MM.1S (cell line): ENCODE measurements at regions not wholly inside any gene's neighbourhood (a gene's known extent, or its start where the extent isn't known, plus 50 kb on each side); places are given as distances from the start of the nearest gene placed in this dataset.

Experiments
- DNase-seq: peaks from one replicate; pipeline ENCODE4 v3.0.0-alpha.2; 2015
- H2AFZ ChIP-seq: fragments of 300-600 bp; sonication (generic); 2 replicates; pipeline ENCODE4 v1.6.0; 2016; ENCODE audit warnings: antibody characterized with exemption, low read length
- H3F3A ChIP-seq: fragments of 300-600 bp; sonication (generic); 2 replicates; pipeline ENCODE4 v1.6.1; 2016; ENCODE audit warnings: mild to moderate bottlenecking, antibody characterized with exemption, low read length, moderate library complexity, mixed read lengths; ENCODE audit not compliant: insufficient read depth
- H3K27ac ChIP-seq: fragments of 300-600 bp; sonication (generic); 2 replicates; pipeline ENCODE4 v1.5.1; 2016; ENCODE audit warnings: mild to moderate bottlenecking, low read length
- H3K27me3 ChIP-seq: fragments of 300-600 bp; sonication (generic); replicated peaks from 2 replicates; pipeline ENCODE4 v1.6.0; 2016; ENCODE audit warnings: low read length; ENCODE audit not compliant: insufficient read depth
- H3K36me3 ChIP-seq: fragments of 300-600 bp; sonication (generic); replicated peaks from 2 replicates; pipeline ENCODE4 v1.6.1; 2016; ENCODE audit warnings: mild to moderate bottlenecking, low read length, mixed read lengths; ENCODE audit not compliant: insufficient read depth
- H3K4me1 ChIP-seq: fragments of 300-600 bp; sonication (generic); 2 replicates; pipeline ENCODE4 v1.6.1; 2016; ENCODE audit warnings: low read length, mixed read lengths
- H3K4me2 ChIP-seq: fragments of 300-600 bp; sonication (generic); 2 replicates; pipeline ENCODE4 v1.6.0; 2016; ENCODE audit warnings: low read depth, low read length
- H3K4me3 ChIP-seq: fragments of 300-600 bp; sonication (generic); 2 replicates; pipeline ENCODE4 v1.5.1; 2016; ENCODE audit warnings: low read length, mixed read lengths
- H3K79me2 ChIP-seq: fragments of 300-600 bp; sonication (generic); 2 replicates; pipeline ENCODE4 v1.6.1; 2016; ENCODE audit warnings: mixed run types, low read length, mixed read lengths
- H3K9ac ChIP-seq: fragments of 300-600 bp; sonication (generic); 2 replicates; pipeline ENCODE4 v1.6.1; 2016; ENCODE audit warnings: low read length, mixed read lengths
- H3K9me2 ChIP-seq: fragments of 300-600 bp; sonication (generic); replicated peaks from 2 replicates; pipeline ENCODE4 v1.6.1; 2016; ENCODE audit warnings: mild to moderate bottlenecking, low read length, mixed read lengths; ENCODE audit not compliant: insufficient read depth
- H3K9me3 ChIP-seq: fragments of 300-600 bp; sonication (generic); replicated peaks from 2 replicates; pipeline ENCODE4 v1.6.1; 2016; ENCODE audit warnings: mild to moderate bottlenecking, low read length, mixed read lengths; ENCODE audit not compliant: insufficient read depth
- H4K20me1 ChIP-seq: fragments of 300-600 bp; sonication (generic); 2 replicates; pipeline ENCODE4 v1.6.1; 2016; ENCODE audit warnings: mild to moderate bottlenecking, low read length, moderate library complexity, mixed read lengths; ENCODE audit not compliant: insufficient read depth
- CTCF ChIP-seq: fragments of 300-600 bp; sonication (generic); IDR thresholded peaks from 2 replicates; pipeline ENCODE4 v1.5.1; 2016; ENCODE audit warnings: antibody characterized with exemption, low read length, mixed read lengths
- EZH2 ChIP-seq: fragments of 300-600 bp; sonication (generic); optimal IDR thresholded peaks from 2 replicates; pipeline ENCODE3; 2017; ENCODE audit warnings: low read depth, mild to moderate bottlenecking, antibody characterized with exemption, low read length, mixed read lengths
- EZH2phosphoT487 ChIP-seq: fragments of 300-600 bp; sonication (generic); IDR thresholded peaks from 2 replicates; pipeline ENCODE4 v1.6.1; 2018; ENCODE audit warnings: antibody characterized with exemption, low read length

GRCh38 chr13:70884196-70884595 is 775.9 kb upstream of the KLHL1 start:
- H2AFZ ChIP-seq, result no peak overlapping the region
- H3K4me3 ChIP-seq, result no peak overlapping the region
- H4K20me1 ChIP-seq, result no peaks in the 10 kb centered on the region
- H3K27me3 ChIP-seq, result no peaks in the 10 kb centered on the region
- H3K4me2 ChIP-seq, result no peak overlapping the region
- H3K9me3 ChIP-seq, result no peaks in the 10 kb centered on the region
- H3F3A ChIP-seq, result no peaks in the 10 kb centered on the region
- H3K4me1 ChIP-seq, result no peaks in the 10 kb centered on the region
- no peak overlapping the region for H3K9ac ChIP-seq
- TF ChIP-seq EZH2phosphoT487 (no peak), EZH2 (no peak), CTCF (no peak)
- no peak for DNase-seq
- no peak overlapping the region for H3K27ac ChIP-seq
- no peaks in the 10 kb centered on the region for H3K36me3 ChIP-seq
- H3K79me2 ChIP-seq, result no peaks in the 10 kb centered on the region
- H3K9me2 ChIP-seq, result no peaks in the 10 kb centered on the region

GRCh38 chr13:70874636-70875035 is 766.4 kb upstream of the KLHL1 start:
- Histone ChIP-seq H3K36me3 (no peaks in the 10 kb centered on the region), H3K27ac (no peak overlapping the region), H3K4me2 (no peak overlapping the region), H3K9ac (no peak overlapping the region), H3K27me3 (no peaks in the 10 kb centered on the region), H3K79me2 (no peaks in the 10 kb centered on the region), H3K9me2 (no peaks in the 10 kb centered on the region), H4K20me1 (no peaks in the 10 kb centered on the region), H3F3A (no peaks in the 10 kb centered on the region), H3K9me3 (no peaks in the 10 kb centered on the region), H3K4me1 (no peaks in the 10 kb centered on the region), H2AFZ (no peak overlapping the region), H3K4me3 (no peak overlapping the region)
- no peak for DNase-seq
- no peak for TF ChIP-seq EZH2phosphoT487
- no peak for TF ChIP-seq EZH2
- no peak for TF ChIP-seq CTCF

- Histone ChIP-seq H3K4me2 (no peak overlapping the region), H2AFZ (no peak overlapping the region), H3K36me3 (no peaks in the 10 kb centered on the region), H3K27ac (no peak overlapping the region), H3K79me2 (no peaks in the 10 kb centered on the region), H3K9me2 (no peaks in the 10 kb centered on the region), H3F3A (no peaks in the 10 kb centered on the region), H3K9ac (no peak overlapping the region), H4K20me1 (no peaks in the 10 kb centered on the region), H3K4me1 (no peaks in the 10 kb centered on the region), H3K9me3 (no peaks in the 10 kb centered on the region), H3K4me3 (no peak overlapping the region), H3K27me3 (no peaks in the 10 kb centered on the region)
- DNase-seq, result no peak
- TF ChIP-seq CTCF, result no peak
- TF ChIP-seq EZH2, result no peak
- TF ChIP-seq EZH2phosphoT487, result no peak
Observed at GRCh38 chr13:70864731-70865130, 756.5 kb upstream of the KLHL1 start.

- no peak overlapping the region for H3K27ac ChIP-seq
- H2AFZ ChIP-seq, result no peak overlapping the region
- no peak for DNase-seq
Observed at GRCh38 chr13:70856711-70857110, 748.5 kb upstream of the KLHL1 start.

More at GRCh38 chr13:70856711-70857110, 748.5 kb upstream of the KLHL1 start:
- TF ChIP-seq EZH2, result no peak
- no peak for TF ChIP-seq EZH2phosphoT487
- no peak for TF ChIP-seq CTCF
- Histone ChIP-seq H3K4me3 (no peak overlapping the region), H3K9me3 (no peaks in the 10 kb centered on the region), H3F3A (no peaks in the 10 kb centered on the region), H3K4me1 (no peaks in the 10 kb centered on the region), H3K4me2 (no peak overlapping the region), H3K36me3 (no peaks in the 10 kb centered on the region), H3K27me3 (no peaks in the 10 kb centered on the region), H3K9me2 (no peaks in the 10 kb centered on the region), H3K79me2 (no peaks in the 10 kb centered on the region), H3K9ac (no peak overlapping the region), H4K20me1 (no peaks in the 10 kb centered on the region)
